KMS-11 (cell line): ENCODE measurements at regions not wholly inside any gene's neighbourhood (a gene's known extent, or its start where the extent isn't known, plus 50 kb on each side); places are given as distances from the start of the nearest gene placed in this dataset.

ENCODE experiments used
- H2AFZ ChIP-seq: fragments of 200-600 bp; sonication (generic); 2 replicates; pipeline ENCODE4 v1.6.1; 2016; ENCODE audit warnings: antibody characterized with exemption, mixed run types, low read depth
- H3K27ac ChIP-seq: fragments of 200-600 bp; sonication (generic); 2 replicates; pipeline ENCODE4 v1.6.1; 2016; ENCODE audit warnings: mild to moderate bottlenecking, mixed run types
- H3K27me3 ChIP-seq: fragments of 200-600 bp; sonication (generic); 2 replicates; pipeline ENCODE4 v1.6.1; 2017; ENCODE audit warnings: mild to moderate bottlenecking, low read depth, mixed run types, moderate library complexity; ENCODE audit not compliant: insufficient read depth
- H3K36me3 ChIP-seq: fragments of 200-600 bp; sonication (generic); 2 replicates; pipeline ENCODE4 v1.6.1; 2017; ENCODE audit warnings: mild to moderate bottlenecking, mixed run types; ENCODE audit not compliant: insufficient read depth
- H3K4me1 ChIP-seq: fragments of 200-600 bp; sonication (generic); 2 replicates; pipeline ENCODE4 v1.6.1; 2016; ENCODE audit warnings: mild to moderate bottlenecking, low read depth, mixed run types; ENCODE audit not compliant: poor library complexity, severe bottlenecking
- H3K4me2 ChIP-seq: fragments of 200-600 bp; sonication (generic); 2 replicates; pipeline ENCODE4 v1.7.0; 2016; ENCODE audit warnings: mild to moderate bottlenecking, mixed run types
- H3K4me3 ChIP-seq: fragments of 200-600 bp; sonication (generic); IDR thresholded peaks from 2 replicates; pipeline ENCODE4 v1.6.1; 2017; ENCODE audit warnings: low read depth, low read length, mixed read lengths; ENCODE audit not compliant: insufficient read depth
- H3K79me2 ChIP-seq: fragments of 200-600 bp; sonication (generic); 2 replicates; pipeline ENCODE4 v1.6.1; 2016; ENCODE audit warnings: low read depth, mixed run types; ENCODE audit not compliant: insufficient read depth
- H3K9ac ChIP-seq: fragments of 200-600 bp; sonication (generic); 2 replicates; pipeline ENCODE4 v1.6.1; 2016; ENCODE audit warnings: mild to moderate bottlenecking, mixed run types
- H4K20me1 ChIP-seq: fragments of 200-600 bp; sonication (generic); 2 replicates; pipeline ENCODE4 v1.6.1; 2016; ENCODE audit warnings: mild to moderate bottlenecking, mixed run types; ENCODE audit not compliant: insufficient read depth
- TF ChIP-seq, protein P1 (sequence below): fragments of 200-600 bp; sonication (generic); conservative IDR thresholded peaks from 2 replicates; pipeline ENCODE4 v1.6.1; 2017; ENCODE audit warnings: low read depth, mild to moderate bottlenecking, antibody characterized with exemption, low read length, moderate library complexity, mixed read lengths

DNA sequence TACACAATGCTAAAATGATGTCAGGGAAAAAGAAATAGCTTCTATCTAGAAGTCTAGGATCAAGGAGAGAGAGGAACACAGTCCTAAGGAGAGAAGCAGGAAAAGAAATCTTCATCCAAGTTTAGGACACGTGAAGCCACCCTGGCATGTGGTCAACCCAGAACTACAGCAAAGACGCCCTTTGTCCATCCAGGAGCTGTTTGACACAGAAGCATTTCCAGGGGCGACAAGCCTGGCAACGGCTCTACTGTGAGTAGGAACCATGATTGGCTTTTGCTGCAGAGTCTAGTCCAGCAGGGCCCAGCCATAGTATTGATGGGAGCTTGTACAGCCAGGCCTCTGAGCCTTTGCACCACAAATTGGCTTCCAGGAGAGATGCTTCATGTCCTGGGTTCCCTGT is 185.4 kb upstream of the RPL38 start:
- TF ChIP-seq, protein P1, sequence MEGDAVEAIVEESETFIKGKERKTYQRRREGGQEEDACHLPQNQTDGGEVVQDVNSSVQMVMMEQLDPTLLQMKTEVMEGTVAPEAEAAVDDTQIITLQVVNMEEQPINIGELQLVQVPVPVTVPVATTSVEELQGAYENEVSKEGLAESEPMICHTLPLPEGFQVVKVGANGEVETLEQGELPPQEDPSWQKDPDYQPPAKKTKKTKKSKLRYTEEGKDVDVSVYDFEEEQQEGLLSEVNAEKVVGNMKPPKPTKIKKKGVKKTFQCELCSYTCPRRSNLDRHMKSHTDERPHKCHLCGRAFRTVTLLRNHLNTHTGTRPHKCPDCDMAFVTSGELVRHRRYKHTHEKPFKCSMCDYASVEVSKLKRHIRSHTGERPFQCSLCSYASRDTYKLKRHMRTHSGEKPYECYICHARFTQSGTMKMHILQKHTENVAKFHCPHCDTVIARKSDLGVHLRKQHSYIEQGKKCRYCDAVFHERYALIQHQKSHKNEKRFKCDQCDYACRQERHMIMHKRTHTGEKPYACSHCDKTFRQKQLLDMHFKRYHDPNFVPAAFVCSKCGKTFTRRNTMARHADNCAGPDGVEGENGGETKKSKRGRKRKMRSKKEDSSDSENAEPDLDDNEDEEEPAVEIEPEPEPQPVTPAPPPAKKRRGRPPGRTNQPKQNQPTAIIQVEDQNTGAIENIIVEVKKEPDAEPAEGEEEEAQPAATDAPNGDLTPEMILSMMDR, result no peak
- no peaks in the 10 kb centered on the region for H3K4me1 ChIP-seq
- no peak overlapping the region for H3K27ac ChIP-seq
- H3K27me3 ChIP-seq, result peaks cover 48% of the 10 kb centered on the region; the same call in 1 of the 2 replicates
- H4K20me1 ChIP-seq, result no peaks in the 10 kb centered on the region
- no peak overlapping the region for H2AFZ ChIP-seq
- H3K79me2 ChIP-seq, result no peaks in the 10 kb centered on the region
- H3K36me3 ChIP-seq, result no peaks in the 10 kb centered on the region
- H3K4me3 ChIP-seq, result no peak overlapping the region
- no peak overlapping the region for H3K4me2 ChIP-seq
- no peak overlapping the region for H3K9ac ChIP-seq

DNA sequence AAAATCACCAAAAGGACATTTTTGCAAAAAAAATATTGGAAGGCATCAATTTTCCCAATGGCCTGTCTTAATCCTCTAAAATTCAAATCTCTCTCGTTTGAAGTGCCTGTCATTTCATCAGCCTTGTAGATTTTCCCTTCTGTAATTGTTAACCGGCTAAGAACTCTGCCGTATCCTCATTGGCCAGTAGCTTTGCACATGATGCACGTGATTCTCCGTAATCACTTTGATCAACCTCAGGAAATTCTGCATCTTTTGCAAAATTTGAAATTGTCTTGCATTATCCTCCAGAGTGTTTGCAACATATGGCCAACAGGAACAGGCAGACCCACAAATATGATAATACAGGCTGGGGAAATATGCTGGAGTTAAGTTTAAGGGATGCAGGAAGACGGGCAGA is 184.2 kb upstream of the RPL38 start:
- H3K4me2 ChIP-seq, result no peak overlapping the region
- H3K27me3 ChIP-seq, result peaks cover 44% of the 10 kb centered on the region; the same call in 1 of the 2 replicates
- TF ChIP-seq, protein P1, result no peak
- H4K20me1 ChIP-seq, result no peaks in the 10 kb centered on the region
- H3K79me2 ChIP-seq, result no peaks in the 10 kb centered on the region
- no peak overlapping the region for H3K4me3 ChIP-seq
- H2AFZ ChIP-seq, result no peak overlapping the region
- no peak overlapping the region for H3K9ac ChIP-seq
- no peaks in the 10 kb centered on the region for H3K4me1 ChIP-seq
- H3K27ac ChIP-seq, result no peak overlapping the region
- no peaks in the 10 kb centered on the region for H3K36me3 ChIP-seq

DNA sequence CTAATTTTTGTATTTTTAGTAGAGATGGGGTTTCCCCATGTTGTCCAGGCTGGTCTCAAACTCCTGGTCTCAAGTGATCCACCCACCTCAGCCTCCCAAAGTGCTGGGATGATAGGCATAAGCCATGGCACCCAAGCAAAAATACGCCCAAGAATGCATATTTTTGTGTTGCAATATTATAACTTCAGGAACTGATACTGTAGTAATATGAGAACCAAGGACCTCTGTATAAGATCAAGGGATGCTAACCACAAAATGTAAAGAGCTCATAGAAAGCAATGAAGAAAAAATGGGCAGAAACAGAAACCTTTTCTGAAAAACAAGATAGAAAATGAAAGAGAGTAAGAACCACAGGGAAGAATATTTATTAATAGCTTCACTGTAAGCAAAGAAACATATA is 183.6 kb upstream of the RPL38 start:
- Histone ChIP-seq H3K79me2 (no peaks in the 10 kb centered on the region), H3K4me3 (no peak overlapping the region), H2AFZ (no peak overlapping the region), H3K4me2 (no peak overlapping the region), H3K4me1 (no peaks in the 10 kb centered on the region), H3K27ac (no peak overlapping the region), H3K9ac (no peak overlapping the region), H4K20me1 (no peaks in the 10 kb centered on the region), H3K36me3 (no peaks in the 10 kb centered on the region), H3K27me3 (peaks cover 49% of the 10 kb centered on the region; the same call in 1 of the 2 replicates)
- TF ChIP-seq, protein P1, result no peak

DNA sequence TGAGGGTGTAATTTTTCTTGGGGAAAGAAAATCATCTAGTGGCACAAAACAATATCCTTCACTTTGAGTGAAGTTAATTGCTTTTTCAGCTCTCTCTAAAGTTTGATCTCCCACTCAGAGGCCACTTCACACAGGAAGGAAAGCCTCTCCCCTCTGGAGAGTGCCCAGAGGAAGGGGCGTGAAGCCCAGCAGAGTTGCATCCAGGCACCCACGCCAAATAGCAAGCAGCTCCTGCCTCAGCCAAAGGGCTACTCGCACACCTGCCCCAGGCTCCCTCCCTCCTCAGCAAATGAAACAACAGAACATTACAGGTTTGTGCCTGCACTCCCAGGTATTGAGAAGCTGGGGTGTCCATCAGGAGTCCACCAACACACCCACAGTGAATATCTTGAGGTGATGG is 183.0 kb upstream of the RPL38 start:
- Histone ChIP-seq H3K4me2 (no peak overlapping the region), H3K36me3 (no peaks in the 10 kb centered on the region), H3K79me2 (no peaks in the 10 kb centered on the region), H3K4me1 (no peaks in the 10 kb centered on the region), H4K20me1 (no peaks in the 10 kb centered on the region), H3K4me3 (no peak overlapping the region), H2AFZ (no peak overlapping the region), H3K27me3 (peaks cover 49% of the 10 kb centered on the region; the same call in 1 of the 2 replicates), H3K9ac (no peak overlapping the region), H3K27ac (no peak overlapping the region)
- TF ChIP-seq, protein P1, result no peak
